ENCODE measurements at regions not wholly inside any gene's neighbourhood (a gene's known extent, or its start where the extent isn't known, plus 50 kb on each side); places are given as distances from the start of the nearest gene placed in this dataset.
A peak's percentile ranks its signal among the peaks of the same experiment; 100 is the strongest.

DNA sequence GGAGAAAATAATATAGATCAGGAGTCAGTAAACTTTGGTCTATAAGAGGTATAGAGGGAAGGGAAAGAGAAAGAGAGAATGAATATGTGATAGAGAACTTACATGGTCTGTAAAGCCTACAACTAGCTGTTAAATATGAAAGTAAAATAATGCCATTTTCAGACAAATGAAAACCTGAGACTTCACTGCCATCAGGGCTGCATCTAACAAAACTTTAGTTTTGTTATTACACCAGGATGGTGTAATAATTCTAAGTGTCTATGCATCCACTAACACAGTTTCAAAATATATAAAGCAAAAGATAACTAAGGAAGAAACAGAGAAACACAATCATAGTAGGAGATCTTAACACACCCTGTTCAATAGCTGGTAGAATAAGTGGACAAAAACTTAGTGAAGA lies 217.7 kb downstream of the KLF13 start:
- H3K4me3 ChIP-seq (replicated peaks; ENCODE audit: low read depth, low read length): no peak overlapping the region
- DNase-seq (ENCODE audit: extremely low read depth, low read depth): no peak
- TF ChIP-seq CTCF (IDR thresholded peaks at IDR 0.05; ENCODE audit: low read depth, low read length, missing control alignments): no peak

DNA sequence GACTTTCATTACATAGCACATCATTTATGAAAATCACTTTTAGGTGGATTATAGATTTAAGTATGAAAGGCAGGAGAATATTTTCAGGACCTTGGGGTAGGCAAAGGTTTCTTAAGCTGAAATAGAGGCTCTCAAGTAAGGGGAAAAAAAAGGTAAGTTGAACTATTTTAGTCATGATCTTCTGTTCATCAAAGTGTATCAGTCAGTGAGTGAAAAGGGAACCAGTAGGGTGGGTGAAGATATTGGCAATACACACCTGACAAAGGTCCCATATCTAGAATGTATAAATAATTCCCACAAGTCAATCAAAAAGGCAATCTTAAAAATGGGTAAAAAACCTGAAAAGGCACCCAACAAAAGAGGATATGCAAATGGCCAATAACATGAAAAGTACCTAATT lies 218.6 kb downstream of the KLF13 start:
- no peak for TF ChIP-seq CTCF (IDR thresholded peaks at IDR 0.05; ENCODE audit: low read depth, low read length, missing control alignments)
- H3K4me3 ChIP-seq (replicated peaks; ENCODE audit: low read depth, low read length): no peak overlapping the region
- DNase-seq (ENCODE audit: extremely low read depth, low read depth): no peak

- TF ChIP-seq CTCF (IDR thresholded peaks at IDR 0.05; ENCODE audit: low read depth, low read length, missing control alignments): no peak
- no peak for DNase-seq (ENCODE audit: extremely low read depth, low read depth)
- H3K4me3 ChIP-seq (replicated peaks; ENCODE audit: low read depth, low read length): no peak overlapping the region
Measured at GRCh38 chr15:31550211-31550977, 223.8 kb downstream of the KLF13 start.

GRCh38 chr15:31551323-31551722 lies 224.7 kb downstream of the KLF13 start:
- no peak for TF ChIP-seq CTCF (IDR thresholded peaks at IDR 0.05; ENCODE audit: low read depth, low read length, missing control alignments)
- DNase-seq (ENCODE audit: extremely low read depth, low read depth): no peak
- no peak overlapping the region for H3K4me3 ChIP-seq (replicated peaks; ENCODE audit: low read depth, low read length)

DNA sequence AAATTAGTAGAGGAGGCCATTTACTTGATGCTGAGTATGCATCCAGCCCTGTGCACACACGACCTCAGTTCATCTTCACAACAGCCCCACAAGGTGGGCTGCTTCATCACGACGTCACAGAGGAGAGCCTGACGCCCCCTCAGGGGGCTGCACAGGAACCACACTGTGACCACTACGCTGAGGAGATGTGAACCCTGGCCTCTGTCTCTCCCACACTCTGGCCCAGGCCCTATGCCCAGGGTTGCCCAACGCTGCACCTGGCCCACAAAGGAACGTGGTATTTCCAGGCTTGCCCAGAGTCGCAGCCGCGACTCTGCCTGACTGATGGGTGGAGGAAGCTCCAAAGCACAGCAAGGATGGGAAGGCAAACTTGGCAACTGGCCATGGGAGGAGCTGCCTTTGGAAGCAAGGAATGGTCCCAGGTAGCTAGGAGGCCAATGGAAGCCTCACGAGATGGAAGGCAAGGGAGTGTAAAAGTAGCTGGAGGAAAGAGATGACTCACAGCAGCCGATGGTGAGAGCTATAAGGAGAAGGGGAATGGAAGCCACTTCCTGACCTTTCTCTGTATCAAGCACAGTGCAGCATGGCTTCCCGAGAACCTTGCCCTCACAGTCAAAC lies 226.0 kb downstream of the KLF13 start:
- TF ChIP-seq CTCF (IDR thresholded peaks at IDR 0.05; ENCODE audit: low read depth, low read length, missing control alignments): no peak
- no peak for DNase-seq (ENCODE audit: extremely low read depth, low read depth)
- H3K4me3 ChIP-seq (replicated peaks; ENCODE audit: low read depth, low read length): no peak overlapping the region

GRCh38 chr15:31554261-31554660 lies 227.6 kb downstream of the KLF13 start:
- TF ChIP-seq CTCF (IDR thresholded peaks at IDR 0.05; ENCODE audit: low read depth, low read length, missing control alignments): no peak
- H3K4me3 ChIP-seq (replicated peaks; ENCODE audit: low read depth, low read length): no peak overlapping the region
- DNase-seq (ENCODE audit: extremely low read depth, low read depth): peak; percentile 38
